ENCODE measurements at regions not wholly inside any gene's neighbourhood (a gene's known extent, or its start where the extent isn't known, plus 50 kb on each side); places are given as distances from the start of the nearest gene placed in this dataset.

GRCh38 chr4:160283081-160283480, 1180.2 kb downstream of the RAPGEF2 start:
- no peaks in the 10 kb centered on the region for H3K27me3 ChIP-seq
- H3K36me3 ChIP-seq, result no peaks in the 10 kb centered on the region
- WGBS, 2 donors, result 83 to 91% methylated on average over 1 of the region's 1 CpG
- H3K4me1 ChIP-seq, result no peaks in the 10 kb centered on the region
- H3K27ac ChIP-seq, result no peak overlapping the region
- peaks cover 0 to 40% (median 2%) of the 10 kb centered on the region in 4 donors for H3K9me3 ChIP-seq
- TF ChIP-seq CTCF (IDR thresholded peaks at IDR 0.05) (no peak), EP300 (IDR thresholded peaks at IDR 0.05) (no peak), POLR2A (IDR thresholded peaks at IDR 0.05) (no peak)
- no peak overlapping the region for H3K4me3 ChIP-seq
- no peak for DNase-seq (ENCODE audit: low spot score in 2 of 2)

GRCh38 chr4:160284516-160284915, 1181.6 kb downstream of the RAPGEF2 start:
- H3K27me3 ChIP-seq, result no peaks in the 10 kb centered on the region
- DNase-seq (ENCODE audit: low spot score in 2 of 2), result no peak
- no peaks in the 10 kb centered on the region for H3K36me3 ChIP-seq
- H3K4me3 ChIP-seq, result no peak overlapping the region
- no peak for TF ChIP-seq CTCF (IDR thresholded peaks at IDR 0.05)
- no peak for TF ChIP-seq EP300 (IDR thresholded peaks at IDR 0.05)
- TF ChIP-seq POLR2A (IDR thresholded peaks at IDR 0.05), result no peak
- H3K9me3 ChIP-seq, result peaks cover 0 to 32% (median 2%) of the 10 kb centered on the region in 4 donors
- WGBS, 2 donors, result 95% methylated on average over 1 of the region's 1 CpG
- no peak overlapping the region for H3K27ac ChIP-seq
- no peaks in the 10 kb centered on the region for H3K4me1 ChIP-seq

GRCh38 chr4:160286051-160286450, 1183.2 kb downstream of the RAPGEF2 start:
- Histone ChIP-seq H3K36me3 (no peaks in the 10 kb centered on the region), H3K4me1 (no peaks in the 10 kb centered on the region), H3K4me3 (no peak overlapping the region), H3K27me3 (no peaks in the 10 kb centered on the region), H3K27ac (no peak overlapping the region), H3K9me3 (peaks cover 0 to 19% (median 2%) of the 10 kb centered on the region in 4 donors)
- TF ChIP-seq CTCF (IDR thresholded peaks at IDR 0.05) (no peak), POLR2A (IDR thresholded peaks at IDR 0.05) (no peak), EP300 (IDR thresholded peaks at IDR 0.05) (no peak)
- no peak for DNase-seq (ENCODE audit: low spot score in 2 of 2)
- 0 to 38% methylated on average over 1 of the region's 1 CpG for WGBS, 2 donors

GRCh38 chr4:160296476-160296875, 1193.6 kb downstream of the RAPGEF2 start:
- 80 to 83% methylated on average over 1 of the region's 1 CpG for WGBS, 2 donors
- DNase-seq (ENCODE audit: low spot score in 2 of 2), result no peak
- no peaks in the 10 kb centered on the region for H3K27me3 ChIP-seq

GRCh38 chr4:160299177-160299576, 1196.3 kb downstream of the RAPGEF2 start:
- H3K4me3 ChIP-seq, result no peak overlapping the region
- H3K27ac ChIP-seq, result no peak overlapping the region
- no peaks in the 10 kb centered on the region for H3K36me3 ChIP-seq
- WGBS, 2 donors, result 54 to 58% methylated on average over 1 of the region's 1 CpG
- no peaks in the 10 kb centered on the region for H3K27me3 ChIP-seq
- no peaks in the 10 kb centered on the region for H3K9me3 ChIP-seq
- TF ChIP-seq EP300 (IDR thresholded peaks at IDR 0.05) (no peak), CTCF (IDR thresholded peaks at IDR 0.05) (no peak), POLR2A (IDR thresholded peaks at IDR 0.05) (no peak)
- no peaks in the 10 kb centered on the region for H3K4me1 ChIP-seq
- DNase-seq (ENCODE audit: low spot score in 2 of 2), result no peak

More at GRCh38 chr4:160296476-160296875, 1193.6 kb downstream of the RAPGEF2 start:
- Histone ChIP-seq H3K4me1 (no peaks in the 10 kb centered on the region), H3K36me3 (no peaks in the 10 kb centered on the region), H3K9me3 (no peaks in the 10 kb centered on the region), H3K4me3 (no peak overlapping the region), H3K27ac (no peak overlapping the region)
- TF ChIP-seq EP300 (IDR thresholded peaks at IDR 0.05) (no peak), CTCF (IDR thresholded peaks at IDR 0.05) (no peak), POLR2A (IDR thresholded peaks at IDR 0.05) (no peak)
